GM18870 (cell line): ENCODE measurements at regions not wholly inside any gene's neighbourhood (a gene's known extent, or its start where the extent isn't known, plus 50 kb on each side); places are given as distances from the start of the nearest gene placed in this dataset.
A peak's percentile ranks its signal among the peaks of the same experiment; 100 is the strongest.

Source experiments
- ATAC-seq: cut with Tn5 transposase; IDR thresholded peaks from one replicate; pipeline ENCODE4 v1.9.1; 2021; ENCODE audit warnings: moderate library complexity; ENCODE audit not compliant: unreplicated experiment

GRCh38 chr4:108529102-108529501 is 91.3 kb upstream of the RPL34 start:
- no peak for ATAC-seq

DNA sequence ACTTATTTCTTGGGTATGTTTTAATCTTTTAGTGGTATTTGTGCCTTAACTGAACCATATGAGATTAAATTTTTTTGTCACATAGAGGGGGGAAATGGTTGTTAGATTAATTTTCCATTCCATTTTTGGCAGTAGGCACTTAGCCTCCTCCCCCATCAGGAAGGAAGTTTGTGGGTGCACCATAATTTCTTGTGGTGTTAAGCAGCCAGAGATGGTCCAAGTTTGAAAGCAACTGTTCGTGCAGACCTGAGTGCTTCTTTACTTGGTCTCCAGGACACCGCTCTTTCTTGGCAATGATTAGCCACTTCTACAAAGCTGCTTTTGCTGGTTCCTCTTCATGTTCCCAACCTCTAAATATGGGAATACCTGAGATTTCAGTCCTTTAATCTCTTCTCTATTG is 92.7 kb upstream of the RPL34 start:
- peak; percentile 81 for ATAC-seq

DNA sequence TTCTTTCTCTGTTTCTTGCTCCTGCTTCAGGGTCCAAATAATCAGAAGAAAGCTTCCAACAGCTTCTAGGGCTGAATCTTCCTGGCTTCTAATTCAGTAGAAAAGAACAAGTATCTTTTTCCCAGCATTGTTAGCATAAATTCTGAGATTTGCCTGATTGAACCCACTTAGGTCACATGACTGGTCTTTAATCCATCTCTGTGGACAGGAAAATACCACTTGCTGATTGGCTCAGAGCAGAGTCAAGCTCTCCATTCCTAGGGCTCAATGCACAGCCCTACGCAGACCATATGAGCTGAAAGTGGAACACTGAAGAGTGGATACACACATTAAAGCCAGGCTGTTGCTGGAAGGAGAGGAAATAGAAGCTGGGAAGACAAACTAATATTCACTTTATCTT is 99.6 kb upstream of the RPL34 start:
- ATAC-seq, result no peak

DNA sequence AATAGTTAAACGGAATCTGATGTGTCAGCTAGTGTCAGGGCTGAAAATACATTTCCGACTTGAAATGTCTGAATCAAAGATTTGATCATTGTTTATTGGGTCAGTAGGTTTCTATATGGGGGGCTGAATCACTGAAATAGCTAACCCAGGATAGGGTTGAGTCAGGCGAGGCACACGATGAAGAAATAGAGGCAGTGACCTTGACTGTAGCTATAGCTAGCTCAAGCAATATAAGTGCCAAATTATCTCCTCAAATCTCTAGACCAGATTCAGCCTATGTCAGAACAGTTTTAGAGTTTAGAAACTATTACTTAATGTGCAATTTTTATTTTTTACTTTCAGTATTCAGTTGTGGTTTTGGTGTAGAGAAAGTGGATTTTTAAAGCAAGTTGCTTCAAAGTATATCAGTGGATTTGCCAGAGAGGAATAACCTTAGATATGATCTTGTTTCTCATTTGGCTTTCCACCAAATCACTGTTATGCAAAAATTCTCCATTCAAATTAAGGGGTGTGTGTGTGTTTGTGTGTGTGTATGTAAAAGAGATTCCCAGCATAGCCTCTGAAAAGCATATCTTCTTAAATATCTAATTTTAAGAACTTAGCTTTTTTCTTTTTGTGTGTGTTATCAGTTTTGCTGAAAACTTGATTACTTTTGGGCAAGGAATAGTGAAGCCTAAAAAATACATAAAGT is 100.3 kb upstream of the RPL34 start:
- no peak for ATAC-seq

GRCh38 chr4:108519208-108519833 is 101.1 kb upstream of the RPL34 start:
- no peak for ATAC-seq

DNA sequence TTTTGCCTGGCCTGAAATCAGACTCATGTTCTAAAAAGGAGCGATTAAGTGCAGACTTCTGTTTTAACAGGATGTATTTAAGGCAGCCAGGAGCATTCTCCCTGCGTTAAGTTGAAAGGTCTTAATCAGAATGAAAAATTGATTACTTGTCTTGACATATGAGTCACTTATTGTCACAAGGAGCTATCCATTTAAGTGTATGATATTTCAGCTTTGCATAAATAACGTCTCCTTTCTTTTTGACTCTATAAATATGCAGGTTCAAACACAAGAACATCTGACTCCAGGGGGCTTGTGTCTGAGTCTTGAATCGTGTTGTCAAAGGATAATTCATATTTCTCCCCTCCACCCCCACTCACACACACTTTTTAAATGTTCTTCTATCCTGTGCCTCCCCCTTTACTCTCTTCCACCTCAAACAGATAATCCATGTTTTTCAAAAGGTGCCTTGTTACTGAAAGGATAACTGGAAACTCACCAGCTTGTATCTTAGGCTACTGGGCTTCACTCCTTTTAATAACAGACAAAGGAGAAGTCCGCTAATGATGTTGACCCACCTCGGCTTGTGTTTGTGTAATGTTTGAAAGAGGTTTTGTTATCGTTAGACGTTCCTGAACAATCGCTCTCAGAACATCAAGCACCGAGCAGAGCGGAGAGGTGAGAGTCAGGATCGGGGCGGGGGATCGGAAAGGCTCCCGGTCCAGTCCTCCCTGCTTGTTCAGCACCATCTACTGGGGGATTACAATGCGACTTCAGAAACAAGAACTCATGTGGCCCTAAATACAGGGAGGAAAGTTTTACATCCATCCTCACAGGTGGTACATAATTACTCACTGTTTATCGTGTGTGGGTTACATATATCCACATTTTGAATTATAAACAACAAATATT is 107.5 kb upstream of the RPL34 start:
- no peak for ATAC-seq

GRCh38 chr4:108511618-108512017 is 108.8 kb upstream of the RPL34 start:
- no peak for ATAC-seq

DNA sequence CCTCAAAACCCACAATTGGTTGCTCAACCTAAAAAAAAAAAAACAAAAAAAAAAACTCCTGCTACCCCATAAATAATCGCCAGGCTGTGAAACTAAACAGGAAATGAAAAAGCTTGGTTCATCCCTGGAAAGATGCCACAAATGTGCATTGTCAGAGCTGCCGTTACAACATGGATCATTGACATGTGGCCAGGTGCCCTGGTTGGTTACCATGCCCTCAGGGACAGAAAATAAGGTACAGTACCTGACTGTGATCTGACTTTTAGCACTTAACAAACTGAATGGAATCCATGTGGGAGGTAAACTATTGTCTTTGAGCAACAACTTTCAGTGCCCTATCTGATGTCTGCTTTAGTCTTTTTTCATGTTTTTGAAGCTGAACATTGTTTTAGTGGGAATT is 118.0 kb upstream of the RPL34 start:
- ATAC-seq, result no peak

- ATAC-seq, result no peak
These were observed 121.5 kb upstream of the RPL34 start for GRCh38 chr4:108498925-108499324.

- no peak for ATAC-seq
These were observed 126.8 kb upstream of the RPL34 start for GRCh38 chr4:108493596-108493931.

- ATAC-seq, result peak; percentile 53
These were observed 127.4 kb upstream of the RPL34 start for GRCh38 chr4:108492816-108493595.

DNA sequence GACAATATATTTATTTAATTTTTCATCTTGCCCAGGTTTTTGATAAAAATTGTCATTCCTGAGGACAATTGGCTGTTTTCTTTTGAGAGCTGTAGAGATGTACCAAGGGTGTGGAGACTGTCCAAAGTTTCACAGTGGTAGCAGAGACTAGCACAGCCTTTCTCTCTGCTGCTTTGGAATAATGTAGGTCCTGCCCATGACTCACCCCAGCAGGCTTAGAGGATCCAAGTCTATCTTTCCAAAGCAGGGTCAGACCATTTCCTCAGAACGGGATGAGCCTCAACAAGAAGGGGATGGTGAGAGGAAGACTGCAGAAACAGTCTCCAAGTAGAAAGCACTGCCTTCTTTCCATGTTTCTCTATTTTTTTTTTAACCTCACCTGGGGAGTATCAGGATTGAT is 131.5 kb upstream of the RPL34 start:
- no peak for ATAC-seq

GRCh38 chr4:108486046-108486445 is 134.3 kb upstream of the RPL34 start:
- ATAC-seq, result no peak

DNA sequence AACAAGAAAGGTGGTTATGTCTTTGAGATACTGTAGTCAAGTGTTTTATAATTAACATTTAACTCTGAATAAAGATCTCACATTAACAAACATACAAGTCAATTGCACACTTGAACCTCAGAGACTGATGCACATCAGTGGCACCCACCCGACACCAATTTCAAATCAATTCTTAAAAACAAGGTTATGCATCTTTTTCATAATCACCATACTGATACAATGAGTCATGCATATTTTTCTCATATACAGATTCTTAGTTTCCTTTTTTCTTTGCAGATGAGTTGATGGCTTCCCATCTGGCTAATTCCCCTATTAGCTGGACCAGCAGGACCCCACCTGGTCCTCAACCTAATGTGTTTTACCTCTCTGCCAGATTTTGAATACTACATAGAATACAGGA is 136.2 kb upstream of the RPL34 start:
- ATAC-seq, result no peak

- ATAC-seq, result no peak
These were observed 136.7 kb upstream of the RPL34 start for GRCh38 chr4:108483650-108484049.

- no peak for ATAC-seq
These were observed 137.3 kb upstream of the RPL34 start for GRCh38 chr4:108483079-108483478.

GRCh38 chr4:108480881-108481280 is 139.5 kb upstream of the RPL34 start:
- no peak for ATAC-seq

DNA sequence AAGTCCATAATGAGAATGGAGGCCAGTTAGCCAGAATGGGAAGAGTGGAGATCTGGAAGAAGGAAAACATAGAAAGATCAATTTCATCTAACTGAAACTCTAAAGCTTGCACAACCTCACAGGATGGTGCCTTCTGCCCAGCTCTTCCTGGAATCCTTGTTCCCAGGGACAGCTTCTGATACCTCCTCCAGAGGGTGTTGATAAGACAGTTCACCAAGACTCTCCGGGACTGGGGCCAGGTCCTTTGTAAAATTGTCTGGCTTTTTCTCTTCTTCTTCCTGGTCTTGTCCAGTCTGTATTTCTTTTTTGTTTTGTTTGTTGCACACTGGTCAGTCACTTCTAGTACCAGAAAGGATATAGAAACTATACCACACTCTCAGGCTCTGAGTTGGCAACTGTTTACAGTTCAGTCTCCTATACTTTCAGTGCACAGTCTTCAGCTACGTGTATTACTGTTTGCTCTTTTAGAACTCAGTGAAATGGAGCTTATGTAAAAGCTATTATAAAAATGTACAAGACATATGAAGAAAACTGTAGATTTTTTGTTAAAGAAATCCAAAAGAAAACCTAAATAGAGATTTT is 142.8 kb upstream of the RPL34 start:
- no peak for ATAC-seq

DNA sequence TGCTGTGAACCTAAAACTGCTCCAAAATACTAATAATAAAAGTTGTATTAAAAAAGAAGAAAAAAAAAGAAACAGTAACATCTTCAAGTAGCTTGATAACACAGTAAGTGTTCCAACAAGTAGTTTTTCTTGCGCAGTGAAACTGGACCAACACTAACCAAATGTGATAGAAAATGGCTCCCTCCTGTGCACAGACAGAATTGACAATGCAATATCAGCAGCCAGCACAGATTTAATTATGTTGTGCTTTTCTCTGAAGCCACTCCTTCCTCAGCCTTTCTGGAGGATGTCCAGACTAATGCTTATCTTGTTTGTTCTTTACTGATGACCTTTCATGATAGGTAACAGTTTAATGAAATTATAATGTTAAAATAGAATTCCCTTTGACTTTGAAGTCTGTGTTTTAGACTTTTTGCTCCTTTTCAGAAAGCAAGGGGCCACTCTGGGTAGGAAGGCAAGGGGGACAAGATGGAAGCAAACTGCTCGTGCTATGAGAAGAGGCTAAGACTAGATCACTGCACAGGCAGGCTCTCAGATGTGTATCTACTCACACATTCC is 147.1 kb upstream of the RPL34 start:
- ATAC-seq, result no peak
